GM12878 (cell line): ENCODE measurements at regions not wholly inside any gene's neighbourhood (a gene's known extent, or its start where the extent isn't known, plus 50 kb on each side); places are given as distances from the start of the nearest gene placed in this dataset.

Experiments used
- ATAC-seq: fragments of 200-7000 bp; cut with Tn5 transposase; 3 replicates; pipeline ENCODE4 v1.9.1; 2020; ENCODE audit warnings: mild to moderate bottlenecking, moderate library complexity
- BruUV-seq: library from RNA; stranded (reverse); fragments of 400-500 nt; replicated peaks from 2 replicates; lab custom pipeline; 2021; lab: Mats Ljungman, UMichigan
- CTCF ChIA-PET: fragments of 300-600 bp; sonication (Branson Sonifier 250); formaldehyde crosslinking; extraction: SDS; loops from one replicate; lab custom pipeline; 2021; ENCODE audit warnings: inconsistent platforms; lab: Yijun Ruan, JAX
- POLR2A ChIA-PET: fragments of 350-600 bp; formaldehyde crosslinking; extraction: SDS; loops from one replicate; lab custom pipeline; 2021; ENCODE audit warnings: inconsistent platforms; lab: Charles Lee
- RAD21 ChIA-PET: fragments of 300-600 bp; sonication (Branson Sonifier 250); formaldehyde crosslinking; loops from one replicate; lab custom pipeline; 2023; ENCODE audit warnings: antibody characterized with exemption; ENCODE audit not compliant: unreplicated experiment; lab: Charles Lee
- SMC1A ChIA-PET: fragments of 300-600 bp; sonication (Branson Sonifier 250); formaldehyde crosslinking; loops from one replicate; lab custom pipeline; 2023; ENCODE audit not compliant: unreplicated experiment, uncharacterized antibody; lab: Charles Lee
- DNase-seq: peaks from one replicate; pipeline ENCODE4 v3.0.0-alpha.2; 2011; ENCODE audit warnings: low read depth, low spot score
- FAIRE-seq: peaks from 3 replicates; lab custom pipeline; 2011; peaks lifted over from hg19 to GRCh38; lab: Jason Lieb, UNC
- H2AFZ ChIP-seq: 2 replicates; pipeline ENCODE4 v1.6.0; 2011; ENCODE audit warnings: low read depth, low read length, control low read depth; ENCODE audit not compliant: control insufficient read depth
- H3K27ac ChIP-seq: 2 replicates; pipeline ENCODE4 v1.5.1; 2011; ENCODE audit warnings: control low read depth; ENCODE audit not compliant: control insufficient read depth, insufficient read depth
- H3K27me3 ChIP-seq, 2 experiments: replicated peaks in 1 of 2; 2 replicates each; pipeline versions ENCODE4 v1.6.0 to v1.6.1; 2011; ENCODE audit warnings: low read length in 1 of 2; ENCODE audit not compliant: control insufficient read depth in 2 of 2, insufficient read depth in 2 of 2
- H3K36me3 ChIP-seq, 2 experiments: 2 replicates each; pipeline ENCODE4 v1.5.1; 2011; ENCODE audit warnings: low read length in 1 of 2; ENCODE audit not compliant: control insufficient read depth in 2 of 2, insufficient read depth in 2 of 2
- H3K4me1 ChIP-seq: 2 replicates; pipeline ENCODE4 v1.6.1; 2011; ENCODE audit warnings: mild to moderate bottlenecking, low read length, moderate library complexity, mixed read lengths; ENCODE audit not compliant: control insufficient read depth, insufficient read depth
- H3K4me2 ChIP-seq: 2 replicates; pipeline ENCODE4 v1.6.0; 2011; ENCODE audit warnings: control low read depth; ENCODE audit not compliant: control insufficient read depth, insufficient read depth
- H3K4me3 ChIP-seq: fragments of 200-600 bp; sonication (generic); 2 replicates; pipeline ENCODE4 v1.5.1; 2016
- H3K79me2 ChIP-seq: 2 replicates; pipeline ENCODE4 v1.6.0; 2011; ENCODE audit warnings: low read length; ENCODE audit not compliant: control insufficient read depth, insufficient read depth
- H3K9ac ChIP-seq: 2 replicates; pipeline ENCODE4 v1.8.0; 2011; ENCODE audit warnings: low read length, control low read depth, mixed read lengths; ENCODE audit not compliant: control insufficient read depth, insufficient read depth
- H3K9me3 ChIP-seq: replicated peaks from 3 replicates; pipeline ENCODE4 v1.5.1; 2011; ENCODE audit warnings: mild to moderate bottlenecking, low read length; ENCODE audit not compliant: control insufficient read depth, insufficient read depth
- H4K20me1 ChIP-seq: 2 replicates; pipeline ENCODE4 v1.6.0; 2011; ENCODE audit not compliant: control insufficient read depth, insufficient read depth
- CBFB ChIP-seq: IDR thresholded peaks from 2 replicates; pipeline ENCODE4 v1.6.1; 2016; ENCODE audit warnings: antibody characterized with exemption, low read depth
- CHD1 ChIP-seq: IDR thresholded peaks from 2 replicates; pipeline ENCODE4 v1.6.1; 2012; ENCODE audit warnings: low read depth, low read length, improper control_type of control experiment
- CHD4 ChIP-seq: fragments of 200-600 bp; sonication (generic); IDR thresholded peaks from 2 replicates; pipeline ENCODE4 v1.6.1; 2016; ENCODE audit warnings: mild to moderate bottlenecking
- CREM ChIP-seq: IDR thresholded peaks from 2 replicates; pipeline ENCODE4 v1.6.1; 2014; ENCODE audit warnings: antibody characterized with exemption, low read depth
- NR2C1 ChIP-seq: fragments of 450-650 bp; IDR thresholded peaks from 2 replicates; pipeline ENCODE4 v1.6.1; 2017; ENCODE audit warnings: antibody characterized with exemption, mild to moderate bottlenecking, moderate library complexity
- PAX8 ChIP-seq: fragments of 450-650 bp; IDR thresholded peaks from 2 replicates; pipeline ENCODE4 v1.6.1; 2017; ENCODE audit warnings: mild to moderate bottlenecking, moderate library complexity
- RAD21 ChIP-seq: IDR thresholded peaks from 2 replicates; pipeline ENCODE4 v1.6.1; 2011; ENCODE audit warnings: mild to moderate bottlenecking, low read depth, low read length, moderate library complexity; ENCODE audit not compliant: insufficient read depth
- RCOR1 ChIP-seq: conservative IDR thresholded peaks from 2 replicates; pipeline ENCODE4 v1.6.1; 2012; ENCODE audit warnings: low read depth, low read length, improper control_type of control experiment
- SIX5 ChIP-seq: IDR thresholded peaks from 2 replicates; pipeline ENCODE4 v1.6.1; 2011; ENCODE audit warnings: mild to moderate bottlenecking, low read depth, low read length, moderate library complexity; ENCODE audit not compliant: severe bottlenecking
- SREBF2 ChIP-seq: IDR thresholded peaks from 2 replicates; pipeline ENCODE4 v1.6.1; 2012; ENCODE audit warnings: mild to moderate bottlenecking, low read length
- TAF1 ChIP-seq: IDR thresholded peaks from 2 replicates; pipeline ENCODE4 v1.6.1; 2011; ENCODE audit warnings: mild to moderate bottlenecking, low read depth, low read length, borderline replicate concordance
- ZNF622 ChIP-seq: fragments of 450-650 bp; IDR thresholded peaks from 2 replicates; pipeline ENCODE4 v1.6.1; 2017; ENCODE audit warnings: mild to moderate bottlenecking, inconsistent platforms
- WGBS: methylation state at CpG from one replicate; pipeline ENCODE4 v1.1.6; 2016; ENCODE audit warnings: low lambda C conversion rate; ENCODE audit not compliant: insufficient replicate concordance, insufficient coverage; ENCODE audit errors: missing lambda C conversion rate; 5-methylcytosine and 5-hydroxymethylcytosine counted together
- in situ Hi-C: fragments of 300-500 bp; cut with MboI; formaldehyde crosslinking; loops from 9 replicates; pipeline ENCODE4 v1.14.3; 2018; ENCODE audit warnings: mixed read lengths
- intact Hi-C: fragments of 100-400 bp; cut with micrococcal nuclease; formaldehyde crosslinking; loops from one replicate; pipeline ENCODE4 v1.14.2; 2022; ENCODE audit not compliant: unreplicated experiment
- TF ChIP-seq, protein P1 (sequence below): fragments of 450-650 bp; conservative IDR thresholded peaks from 2 replicates; pipeline ENCODE4 v1.6.1; 2017; ENCODE audit warnings: mild to moderate bottlenecking, moderate library complexity
- TF ChIP-seq, protein P2 (sequence below): fragments of 450-650 bp; formaldehyde crosslinking; IDR thresholded peaks from 2 replicates; pipeline ENCODE4 v1.4.0; 2022; ENCODE audit warnings: mild to moderate bottlenecking, moderate library complexity
- TF ChIP-seq, protein P3 (sequence below): fragments of 450-650 bp; IDR thresholded peaks from 2 replicates; pipeline ENCODE4 v1.6.1; 2017; ENCODE audit warnings: antibody characterized with exemption, mild to moderate bottlenecking, moderate library complexity

DNA sequence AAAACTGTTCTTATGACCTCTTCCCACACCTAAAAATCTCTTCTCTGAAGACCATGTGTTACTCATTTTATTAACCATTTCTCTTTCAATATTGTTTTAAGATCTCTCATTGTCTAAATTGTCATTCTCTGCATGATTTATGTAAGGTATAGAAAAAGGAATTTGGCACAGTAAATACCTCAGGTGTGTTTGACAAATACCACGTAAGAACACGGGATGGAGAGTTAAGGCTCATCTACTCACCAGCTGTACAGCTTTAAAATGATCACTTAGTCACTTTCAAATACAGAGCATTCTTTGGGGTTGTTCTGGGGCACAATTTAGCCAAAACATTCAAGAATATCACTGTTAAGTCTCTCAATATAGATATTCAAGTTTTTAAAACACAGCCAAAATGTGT lies 627.1 kb downstream of the MCTP2 start:
- in situ Hi-C loops (no loop called here), intact Hi-C loops (no loop called here)
- ChIA-PET RAD21 (no interaction called here), CTCF (no interaction called here), POLR2A (no interaction called here), SMC1A (no interaction called here)
- no peak overlapping the region for H3K4me3 ChIP-seq
- H3K4me1 ChIP-seq: no peaks in the 10 kb centered on the region
- H2AFZ ChIP-seq: no peak overlapping the region
- H4K20me1 ChIP-seq: no peaks in the 10 kb centered on the region
- no peaks in the 10 kb centered on the region for H3K79me2 ChIP-seq
- DNase-seq (no peak), ATAC-seq (no peak), FAIRE-seq (no peak)
- BruUV-seq: no TSS peak
- WGBS: 0% methylated on average over 2 of the region's 2 CpGs
- H3K9ac ChIP-seq: no peak overlapping the region
- no peaks in the 10 kb centered on the region for H3K36me3 ChIP-seq
- no peaks in the 10 kb centered on the region for H3K27me3 ChIP-seq
- TF ChIP-seq, protein P1, sequence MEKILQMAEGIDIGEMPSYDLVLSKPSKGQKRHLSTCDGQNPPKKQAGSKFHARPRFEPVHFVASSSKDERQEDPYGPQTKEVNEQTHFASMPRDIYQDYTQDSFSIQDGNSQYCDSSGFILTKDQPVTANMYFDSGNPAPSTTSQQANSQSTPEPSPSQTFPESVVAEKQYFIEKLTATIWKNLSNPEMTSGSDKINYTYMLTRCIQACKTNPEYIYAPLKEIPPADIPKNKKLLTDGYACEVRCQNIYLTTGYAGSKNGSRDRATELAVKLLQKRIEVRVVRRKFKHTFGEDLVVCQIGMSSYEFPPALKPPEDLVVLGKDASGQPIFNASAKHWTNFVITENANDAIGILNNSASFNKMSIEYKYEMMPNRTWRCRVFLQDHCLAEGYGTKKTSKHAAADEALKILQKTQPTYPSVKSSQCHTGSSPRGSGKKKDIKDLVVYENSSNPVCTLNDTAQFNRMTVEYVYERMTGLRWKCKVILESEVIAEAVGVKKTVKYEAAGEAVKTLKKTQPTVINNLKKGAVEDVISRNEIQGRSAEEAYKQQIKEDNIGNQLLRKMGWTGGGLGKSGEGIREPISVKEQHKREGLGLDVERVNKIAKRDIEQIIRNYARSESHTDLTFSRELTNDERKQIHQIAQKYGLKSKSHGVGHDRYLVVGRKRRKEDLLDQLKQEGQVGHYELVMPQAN: no peak
- TF ChIP-seq RAD21 (no peak), TAF1 (no peak), NR2C1 (no peak), CREM (no peak), RCOR1 (no peak), CBFB (no peak), SIX5 (no peak), ZNF622 (no peak), PAX8 (no peak), CHD1 (no peak), SREBF2 (no peak), CHD4 (no peak)
- TF ChIP-seq, protein P2, sequence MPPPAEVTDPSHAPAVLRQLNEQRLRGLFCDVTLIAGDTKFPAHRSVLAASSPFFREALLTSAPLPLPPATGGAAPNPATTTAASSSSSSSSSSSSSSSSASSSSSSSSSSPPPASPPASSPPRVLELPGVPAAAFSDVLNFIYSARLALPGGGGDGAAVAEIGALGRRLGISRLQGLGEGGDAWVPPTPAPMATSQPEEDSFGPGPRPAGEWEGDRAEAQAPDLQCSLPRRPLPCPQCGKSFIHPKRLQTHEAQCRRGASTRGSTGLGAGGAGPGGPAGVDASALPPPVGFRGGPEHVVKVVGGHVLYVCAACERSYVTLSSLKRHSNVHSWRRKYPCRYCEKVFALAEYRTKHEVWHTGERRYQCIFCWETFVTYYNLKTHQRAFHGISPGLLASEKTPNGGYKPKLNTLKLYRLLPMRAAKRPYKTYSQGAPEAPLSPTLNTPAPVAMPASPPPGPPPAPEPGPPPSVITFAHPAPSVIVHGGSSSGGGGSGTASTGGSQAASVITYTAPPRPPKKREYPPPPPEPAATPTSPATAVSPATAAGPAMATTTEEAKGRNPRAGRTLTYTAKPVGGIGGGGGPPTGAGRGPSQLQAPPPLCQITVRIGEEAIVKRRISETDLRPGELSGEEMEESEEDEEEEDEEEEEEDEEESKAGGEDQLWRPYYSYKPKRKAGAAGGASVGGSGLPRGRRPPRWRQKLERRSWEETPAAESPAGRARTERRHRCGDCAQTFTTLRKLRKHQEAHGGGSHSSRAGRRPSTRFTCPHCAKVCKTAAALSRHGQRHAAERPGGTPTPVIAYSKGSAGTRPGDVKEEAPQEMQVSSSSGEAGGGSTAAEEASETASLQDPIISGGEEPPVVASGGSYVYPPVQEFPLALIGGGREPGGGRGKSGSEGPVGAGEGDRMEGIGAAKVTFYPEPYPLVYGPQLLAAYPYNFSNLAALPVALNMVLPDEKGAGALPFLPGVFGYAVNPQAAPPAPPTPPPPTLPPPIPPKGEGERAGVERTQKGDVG (CRISPR knock-in tag): no peak
- TF ChIP-seq, protein P3, sequence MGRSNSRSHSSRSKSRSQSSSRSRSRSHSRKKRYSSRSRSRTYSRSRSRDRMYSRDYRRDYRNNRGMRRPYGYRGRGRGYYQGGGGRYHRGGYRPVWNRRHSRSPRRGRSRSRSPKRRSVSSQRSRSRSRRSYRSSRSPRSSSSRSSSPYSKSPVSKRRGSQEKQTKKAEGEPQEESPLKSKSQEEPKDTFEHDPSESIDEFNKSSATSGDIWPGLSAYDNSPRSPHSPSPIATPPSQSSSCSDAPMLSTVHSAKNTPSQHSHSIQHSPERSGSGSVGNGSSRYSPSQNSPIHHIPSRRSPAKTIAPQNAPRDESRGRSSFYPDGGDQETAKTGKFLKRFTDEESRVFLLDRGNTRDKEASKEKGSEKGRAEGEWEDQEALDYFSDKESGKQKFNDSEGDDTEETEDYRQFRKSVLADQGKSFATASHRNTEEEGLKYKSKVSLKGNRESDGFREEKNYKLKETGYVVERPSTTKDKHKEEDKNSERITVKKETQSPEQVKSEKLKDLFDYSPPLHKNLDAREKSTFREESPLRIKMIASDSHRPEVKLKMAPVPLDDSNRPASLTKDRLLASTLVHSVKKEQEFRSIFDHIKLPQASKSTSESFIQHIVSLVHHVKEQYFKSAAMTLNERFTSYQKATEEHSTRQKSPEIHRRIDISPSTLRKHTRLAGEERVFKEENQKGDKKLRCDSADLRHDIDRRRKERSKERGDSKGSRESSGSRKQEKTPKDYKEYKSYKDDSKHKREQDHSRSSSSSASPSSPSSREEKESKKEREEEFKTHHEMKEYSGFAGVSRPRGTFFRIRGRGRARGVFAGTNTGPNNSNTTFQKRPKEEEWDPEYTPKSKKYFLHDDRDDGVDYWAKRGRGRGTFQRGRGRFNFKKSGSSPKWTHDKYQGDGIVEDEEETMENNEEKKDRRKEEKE: no peak
- peaks cover 1% of the 10 kb centered on the region; the same call in 2 of the 3 replicates for H3K9me3 ChIP-seq
- no peak overlapping the region for H3K4me2 ChIP-seq
- no peak overlapping the region for H3K27ac ChIP-seq
